Astrocyte (in vitro differentiated cells and primary cell): ENCODE measurements at regions not wholly inside any gene's neighbourhood (a gene's known extent, or its start where the extent isn't known, plus 50 kb on each side); places are given as distances from the start of the nearest gene placed in this dataset.

Experiments
- DNase-seq: peaks from one replicate; pipeline ENCODE4 v3.0.0-alpha.2; 2010; ENCODE audit warnings: low read depth
- FAIRE-seq: peaks from 2 replicates; lab custom pipeline; 2011; peaks lifted over from hg19 to GRCh38; lab: Jason Lieb, UNC
- H2AFZ ChIP-seq: 2 replicates; pipeline ENCODE4 v1.6.0; 2012; ENCODE audit warnings: low read depth, low read length, inconsistent platforms
- H3K27ac ChIP-seq: 2 replicates; pipeline ENCODE4 v1.5.1; 2011; ENCODE audit warnings: low read depth, low read length, inconsistent platforms
- H3K27me3 ChIP-seq: 2 replicates; pipeline ENCODE4 v1.6.0; 2011; ENCODE audit warnings: low read length, inconsistent platforms; ENCODE audit not compliant: insufficient read depth
- H3K36me3 ChIP-seq: 2 replicates; pipeline ENCODE4 v1.5.1; 2011; ENCODE audit warnings: low read length, inconsistent platforms; ENCODE audit not compliant: insufficient read depth
- H3K4me1 ChIP-seq: 2 replicates; pipeline ENCODE4 v1.5.1; 2011; ENCODE audit warnings: low read length, inconsistent platforms; ENCODE audit not compliant: insufficient read depth
- H3K4me2 ChIP-seq: 2 replicates; pipeline ENCODE4 v1.6.0; 2012; ENCODE audit warnings: low read length, inconsistent platforms
- H3K4me3 ChIP-seq: 2 replicates; pipeline ENCODE4 v1.5.1; 2011; ENCODE audit warnings: low read depth, mild to moderate bottlenecking, low read length, inconsistent platforms; ENCODE audit not compliant: insufficient read depth
- H3K79me2 ChIP-seq: 2 replicates; pipeline ENCODE4 v1.6.0; 2012; ENCODE audit warnings: mild to moderate bottlenecking, low read length, inconsistent platforms; ENCODE audit not compliant: insufficient read depth
- H3K9ac ChIP-seq: 2 replicates; pipeline ENCODE4 v1.6.0; 2012; ENCODE audit warnings: mild to moderate bottlenecking, low read length, inconsistent platforms
- H3K9me3 ChIP-seq: 2 replicates; pipeline ENCODE4 v1.5.1; 2012; ENCODE audit warnings: low read depth, mild to moderate bottlenecking, low read length, inconsistent platforms; ENCODE audit not compliant: insufficient read depth
- H4K20me1 ChIP-seq: 2 replicates; pipeline ENCODE4 v1.6.0; 2012; ENCODE audit warnings: low read length, inconsistent platforms; ENCODE audit not compliant: insufficient read depth
- H3K27ac Mint-ChIP-seq: one replicate; pipeline ENCODE4 v1.8.0; 2021; ENCODE audit warnings: mild to moderate bottlenecking, mixed read lengths; ENCODE audit not compliant: unreplicated experiment
- H3K27me3 Mint-ChIP-seq: one replicate; pipeline ENCODE4 v1.8.0; 2021; ENCODE audit warnings: low read depth, mixed read lengths; ENCODE audit not compliant: unreplicated experiment
- H3K36me3 Mint-ChIP-seq: one replicate; pipeline ENCODE4 v1.8.0; 2021; ENCODE audit warnings: low read depth, mixed read lengths; ENCODE audit not compliant: unreplicated experiment
- H3K4me1 Mint-ChIP-seq: one replicate; pipeline ENCODE4 v1.8.0; 2021; ENCODE audit warnings: low read depth, mixed read lengths; ENCODE audit not compliant: unreplicated experiment
- H3K4me3 Mint-ChIP-seq: one replicate; pipeline ENCODE4 v1.8.0; 2021; ENCODE audit warnings: mild to moderate bottlenecking, moderate library complexity, mixed read lengths; ENCODE audit not compliant: unreplicated experiment
- H3K9me3 Mint-ChIP-seq: one replicate; pipeline ENCODE4 v1.8.0; 2021; ENCODE audit warnings: mild to moderate bottlenecking, mixed read lengths; ENCODE audit not compliant: unreplicated experiment
- EZH2 ChIP-seq: IDR thresholded peaks from 2 replicates; pipeline ENCODE4 v1.6.1; 2012; ENCODE audit warnings: mild to moderate bottlenecking, low read length, inconsistent platforms; ENCODE audit not compliant: insufficient read depth
- TF ChIP-seq, protein P1 (sequence below): IDR thresholded peaks from 2 replicates; pipeline ENCODE4 v1.5.1; 2011; ENCODE audit warnings: low read depth, mild to moderate bottlenecking, inconsistent platforms, low read length, moderate library complexity; ENCODE audit not compliant: insufficient read depth

DNA sequence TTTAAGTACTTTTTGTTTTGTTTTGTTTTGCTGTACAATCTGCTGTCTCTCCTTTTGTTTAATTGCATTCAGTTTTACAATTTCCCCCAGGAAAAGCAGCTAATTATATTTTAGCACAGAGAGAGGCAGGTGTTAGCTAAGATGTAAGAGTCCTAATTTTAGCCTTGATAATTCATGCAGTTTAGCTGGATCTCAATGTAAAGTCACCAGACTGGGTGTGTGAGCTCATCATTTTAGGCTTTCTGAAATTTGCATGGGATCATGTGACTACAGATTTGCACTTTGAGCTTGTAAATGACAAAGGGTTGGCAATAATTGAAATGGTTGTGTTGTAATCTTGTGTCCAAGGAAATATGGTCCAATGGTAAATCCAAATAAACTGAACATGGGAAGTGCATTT, 68.5 kb downstream of the ETAA1 start:
- no peak overlapping the region for H3K27ac ChIP-seq
- no peaks in the 10 kb centered on the region for H3K79me2 ChIP-seq
- no peaks in the 10 kb centered on the region for H4K20me1 ChIP-seq
- DNase-seq (no peak), FAIRE-seq (no peak)
- no peaks in the 10 kb centered on the region for H3K9me3 ChIP-seq
- no peak overlapping the region for H3K9ac ChIP-seq
- no peaks in the 10 kb centered on the region for H3K36me3 Mint-ChIP-seq
- H3K36me3 ChIP-seq: no peaks in the 10 kb centered on the region
- no peak overlapping the region for H3K4me3 Mint-ChIP-seq
- no peaks in the 10 kb centered on the region for H3K4me1 ChIP-seq
- H3K4me3 ChIP-seq: no peak overlapping the region
- no peaks in the 10 kb centered on the region for H3K27me3 ChIP-seq
- H3K4me2 ChIP-seq: no peak overlapping the region
- no peaks in the 10 kb centered on the region for H3K9me3 Mint-ChIP-seq
- H2AFZ ChIP-seq: no peak overlapping the region
- TF ChIP-seq, protein P1, sequence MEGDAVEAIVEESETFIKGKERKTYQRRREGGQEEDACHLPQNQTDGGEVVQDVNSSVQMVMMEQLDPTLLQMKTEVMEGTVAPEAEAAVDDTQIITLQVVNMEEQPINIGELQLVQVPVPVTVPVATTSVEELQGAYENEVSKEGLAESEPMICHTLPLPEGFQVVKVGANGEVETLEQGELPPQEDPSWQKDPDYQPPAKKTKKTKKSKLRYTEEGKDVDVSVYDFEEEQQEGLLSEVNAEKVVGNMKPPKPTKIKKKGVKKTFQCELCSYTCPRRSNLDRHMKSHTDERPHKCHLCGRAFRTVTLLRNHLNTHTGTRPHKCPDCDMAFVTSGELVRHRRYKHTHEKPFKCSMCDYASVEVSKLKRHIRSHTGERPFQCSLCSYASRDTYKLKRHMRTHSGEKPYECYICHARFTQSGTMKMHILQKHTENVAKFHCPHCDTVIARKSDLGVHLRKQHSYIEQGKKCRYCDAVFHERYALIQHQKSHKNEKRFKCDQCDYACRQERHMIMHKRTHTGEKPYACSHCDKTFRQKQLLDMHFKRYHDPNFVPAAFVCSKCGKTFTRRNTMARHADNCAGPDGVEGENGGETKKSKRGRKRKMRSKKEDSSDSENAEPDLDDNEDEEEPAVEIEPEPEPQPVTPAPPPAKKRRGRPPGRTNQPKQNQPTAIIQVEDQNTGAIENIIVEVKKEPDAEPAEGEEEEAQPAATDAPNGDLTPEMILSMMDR: no peak
- no peak for TF ChIP-seq EZH2
- H3K27ac Mint-ChIP-seq: no peak overlapping the region
- peaks cover 6% of the 10 kb centered on the region for H3K4me1 Mint-ChIP-seq
- H3K27me3 Mint-ChIP-seq: no peaks in the 10 kb centered on the region

DNA sequence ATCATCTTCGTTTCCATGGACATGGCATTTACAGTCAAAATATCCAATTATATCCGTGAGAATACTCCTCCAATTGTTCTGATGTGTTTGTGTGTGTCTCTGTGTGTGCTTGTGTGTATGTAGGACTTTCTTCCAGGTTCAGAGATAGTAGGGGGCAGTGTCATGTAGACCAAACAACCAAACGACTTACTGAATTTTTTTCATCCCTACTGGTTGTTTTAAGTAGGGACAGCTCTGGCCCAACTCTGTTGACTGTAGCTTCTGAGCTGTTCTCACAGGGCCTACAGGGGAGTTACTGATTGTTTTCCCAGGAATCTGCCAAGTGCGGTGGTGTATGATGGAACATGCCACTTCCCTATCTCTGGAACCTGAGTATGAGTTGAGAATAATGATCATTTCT, 69.6 kb downstream of the ETAA1 start:
- no peak for TF ChIP-seq EZH2
- TF ChIP-seq, protein P1: no peak
- no peaks in the 10 kb centered on the region for H3K9me3 ChIP-seq
- DNase-seq (no peak), FAIRE-seq (no peak)
- H3K27ac Mint-ChIP-seq: no peak overlapping the region
- H3K4me3 Mint-ChIP-seq: no peak overlapping the region
- H3K27me3 ChIP-seq: no peaks in the 10 kb centered on the region
- no peak overlapping the region for H3K4me3 ChIP-seq
- H2AFZ ChIP-seq: no peak overlapping the region
- H3K4me2 ChIP-seq: no peak overlapping the region
- no peaks in the 10 kb centered on the region for H3K9me3 Mint-ChIP-seq
- H3K27me3 Mint-ChIP-seq: no peaks in the 10 kb centered on the region
- H3K36me3 Mint-ChIP-seq: no peaks in the 10 kb centered on the region
- peaks cover 12% of the 10 kb centered on the region for H3K4me1 Mint-ChIP-seq
- H3K79me2 ChIP-seq: no peaks in the 10 kb centered on the region
- no peaks in the 10 kb centered on the region for H3K36me3 ChIP-seq
- H4K20me1 ChIP-seq: no peaks in the 10 kb centered on the region
- H3K9ac ChIP-seq: no peak overlapping the region
- no peaks in the 10 kb centered on the region for H3K4me1 ChIP-seq
- H3K27ac ChIP-seq: no peak overlapping the region

DNA sequence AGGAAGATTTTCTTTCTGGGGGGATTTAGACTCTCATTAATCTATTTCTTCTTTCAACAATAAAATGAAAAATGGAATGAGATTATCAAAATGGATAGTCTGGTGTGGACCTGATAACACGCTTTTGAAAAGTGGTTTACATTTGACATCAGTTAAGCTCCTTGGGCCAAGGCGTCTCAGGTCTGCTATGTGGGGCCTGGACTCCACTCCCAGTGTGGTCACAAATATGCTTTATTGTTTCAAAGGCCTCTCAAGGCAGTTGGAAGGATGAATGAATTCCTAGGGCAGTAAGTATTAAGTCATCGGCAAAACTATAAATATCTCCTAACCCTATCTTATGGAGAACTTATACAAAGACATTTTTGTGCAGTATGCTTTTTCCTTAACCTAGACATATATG, 74.5 kb downstream of the ETAA1 start:
- Histone ChIP-seq H3K27ac (no peak overlapping the region), H3K4me1 (no peaks in the 10 kb centered on the region), H4K20me1 (no peaks in the 10 kb centered on the region), H3K4me3 (no peak overlapping the region), H3K9ac (no peak overlapping the region), H3K27me3 (no peaks in the 10 kb centered on the region), H3K79me2 (no peaks in the 10 kb centered on the region), H3K4me2 (no peak overlapping the region), H3K9me3 (no peaks in the 10 kb centered on the region), H3K36me3 (no peaks in the 10 kb centered on the region), H2AFZ (no peak overlapping the region)
- TF ChIP-seq, protein P1: no peak
- no peak for TF ChIP-seq EZH2
- Mint-ChIP-seq H3K27ac (no peak overlapping the region), H3K27me3 (no peaks in the 10 kb centered on the region), H3K4me3 (no peak overlapping the region), H3K9me3 (peaks cover 2% of the 10 kb centered on the region), H3K36me3 (no peaks in the 10 kb centered on the region), H3K4me1 (peaks cover 6% of the 10 kb centered on the region)
- FAIRE-seq (no peak), DNase-seq (peak; percentile 96)
